Fibroblast of skin of back (primary cell): ENCODE measurements at regions not wholly inside any gene's neighbourhood (a gene's known extent, or its start where the extent isn't known, plus 50 kb on each side); places are given as distances from the start of the nearest gene placed in this dataset.

Experiments
- DNase-seq: peaks from one replicate; pipeline ENCODE4 v3.0.0-alpha.2; 2013

- no peak for DNase-seq
Measured at GRCh38 chr3:188940573-188940932, 231.2 kb upstream of the TPRG1 start.

GRCh38 chr3:188941103-188941502, 230.7 kb upstream of the TPRG1 start:
- DNase-seq, result no peak

- no peak for DNase-seq
Measured at GRCh38 chr3:188942191-188942590, 229.6 kb upstream of the TPRG1 start.

- DNase-seq, result no peak
Measured at GRCh38 chr3:188943591-188943990, 228.2 kb upstream of the TPRG1 start.

- DNase-seq, result no peak
Measured at GRCh38 chr3:188944108-188944507, 227.7 kb upstream of the TPRG1 start.

GRCh38 chr3:188946351-188947240, 225.2 kb upstream of the TPRG1 start:
- no peak for DNase-seq

- peak; percentile 88 for DNase-seq
Measured at GRCh38 chr3:188947401-188948280, 224.1 kb upstream of the TPRG1 start.

GRCh38 chr3:188948281-188948996, 223.3 kb upstream of the TPRG1 start:
- peak; percentile 84 for DNase-seq

GRCh38 chr3:188948997-188949389, 222.8 kb upstream of the TPRG1 start:
- no peak for DNase-seq

- DNase-seq, result no peak
Measured at GRCh38 chr3:188949456-188949855, 222.3 kb upstream of the TPRG1 start.

- no peak for DNase-seq
Measured at GRCh38 chr3:188949996-188950395, 221.8 kb upstream of the TPRG1 start.

- DNase-seq, result peak; percentile 98
Measured at GRCh38 chr3:188950832-188951489, 220.8 kb upstream of the TPRG1 start.

GRCh38 chr3:188951734-188952133, 220.0 kb upstream of the TPRG1 start:
- DNase-seq, result no peak

GRCh38 chr3:188954590-188955208, 217.1 kb upstream of the TPRG1 start:
- peak; percentile 85 for DNase-seq

GRCh38 chr3:188955919-188956318, 215.9 kb upstream of the TPRG1 start:
- no peak for DNase-seq

GRCh38 chr3:188956839-188957489, 214.8 kb upstream of the TPRG1 start:
- DNase-seq, result peak; percentile 68

- DNase-seq, result no peak
Measured at GRCh38 chr3:188959013-188959412, 212.8 kb upstream of the TPRG1 start.

GRCh38 chr3:188962253-188963247, 209.2 kb upstream of the TPRG1 start:
- no peak for DNase-seq

- DNase-seq, result no peak
Measured at GRCh38 chr3:188964957-188965356, 206.8 kb upstream of the TPRG1 start.

- DNase-seq, result no peak
Measured at GRCh38 chr3:188972310-188972709, 199.5 kb upstream of the TPRG1 start.
